ENCODE measurements at regions not wholly inside any gene's neighbourhood (a gene's known extent, or its start where the extent isn't known, plus 50 kb on each side); places are given as distances from the start of the nearest gene placed in this dataset.
A peak's percentile ranks its signal among the peaks of the same experiment; 100 is the strongest.
"Not testable (repeated sequence)": the region's sequence is repeated elsewhere in the genome, so short reads cannot be mapped to it uniquely, and the experiment has no call there.

- no peaks in the 10 kb centered on the region for H3K36me3 Mint-ChIP-seq
- DNase-seq, result no peak
- no peak overlapping the region for H3K27ac ChIP-seq (ENCODE audit: insufficient read depth, low read length, poor library complexity, severe bottlenecking)
- no peaks in the 10 kb centered on the region for H3K4me1 ChIP-seq (ENCODE audit: control insufficient read depth, insufficient read depth, low read length, poor library complexity, severe bottlenecking)
- no peaks in the 10 kb centered on the region for H3K27me3 ChIP-seq (ENCODE audit: control insufficient read depth, insufficient read depth, low read length)
- no peaks in the 10 kb centered on the region for H3K4me1 Mint-ChIP-seq
- no peaks in the 10 kb centered on the region for H3K36me3 ChIP-seq (ENCODE audit: control insufficient read depth, insufficient read depth, low read length)
- no peaks in the 10 kb centered on the region for H3K27me3 Mint-ChIP-seq
- no peak for ATAC-seq (ENCODE audit: low read depth in 2 of 2)
- H3K9me3 Mint-ChIP-seq, result peaks cover 0 to 18% (median 3%) of the 10 kb centered on the region in 7 donors
- H3K27ac Mint-ChIP-seq, result no peak overlapping the region
- H3K9me3 ChIP-seq (ENCODE audit: control insufficient read depth in 2 of 2, low read length in 2 of 2), result no peaks in the 10 kb centered on the region
- no peak overlapping the region for H3K4me3 ChIP-seq (ENCODE audit: low read depth, low read length)
- no peak overlapping the region for H3K4me3 Mint-ChIP-seq
These were observed 1560.2 kb downstream of the SI start for GRCh38 chr3:163518065-163518464.

GRCh38 chr3:163513149-163513657 is 1565.1 kb downstream of the SI start:
- Histone ChIP-seq H3K4me1 (ENCODE audit: control insufficient read depth, insufficient read depth, low read length, poor library complexity, severe bottlenecking) (no peaks in the 10 kb centered on the region), H3K36me3 (ENCODE audit: control insufficient read depth, insufficient read depth, low read length) (no peaks in the 10 kb centered on the region), H3K4me3 (ENCODE audit: low read depth, low read length) (no peak overlapping the region), H3K27ac (ENCODE audit: insufficient read depth, low read length, poor library complexity, severe bottlenecking) (no peak overlapping the region), H3K9me3 (ENCODE audit: control insufficient read depth in 2 of 2, low read length in 2 of 2) (no peaks in the 10 kb centered on the region), H3K27me3 (ENCODE audit: control insufficient read depth, insufficient read depth, low read length) (no peaks in the 10 kb centered on the region)
- DNase-seq (no peak), ATAC-seq (ENCODE audit: low read depth in 2 of 2) (no peak)
- Mint-ChIP-seq H3K27ac (no peak overlapping the region), H3K4me1 (no peaks in the 10 kb centered on the region), H3K9me3 (peaks cover 0 to 15% (median 2%) of the 10 kb centered on the region in 7 donors), H3K36me3 (no peaks in the 10 kb centered on the region), H3K4me3 (no peak overlapping the region), H3K27me3 (no peaks in the 10 kb centered on the region)

- Mint-ChIP-seq H3K4me1 (no peaks in the 10 kb centered on the region), H3K36me3 (no peaks in the 10 kb centered on the region), H3K9me3 (peaks cover 0 to 13% (median 5%) of the 10 kb centered on the region in 7 donors), H3K27ac (no peak overlapping the region), H3K4me3 (no peak overlapping the region), H3K27me3 (no peaks in the 10 kb centered on the region)
- Histone ChIP-seq H3K27me3 (ENCODE audit: control insufficient read depth, insufficient read depth, low read length) (no peaks in the 10 kb centered on the region), H3K36me3 (ENCODE audit: control insufficient read depth, insufficient read depth, low read length) (no peaks in the 10 kb centered on the region), H3K27ac (ENCODE audit: insufficient read depth, low read length, poor library complexity, severe bottlenecking) (no peak overlapping the region), H3K4me1 (ENCODE audit: control insufficient read depth, insufficient read depth, low read length, poor library complexity, severe bottlenecking) (no peaks in the 10 kb centered on the region), H3K4me3 (ENCODE audit: low read depth, low read length) (no peak overlapping the region), H3K9me3 (ENCODE audit: control insufficient read depth in 2 of 2, low read length in 2 of 2) (no peaks in the 10 kb centered on the region)
- no peak for ATAC-seq (ENCODE audit: low read depth in 2 of 2)
- DNase-seq, result no peak
These were observed 1570.1 kb downstream of the SI start for GRCh38 chr3:163508206-163508605.

GRCh38 chr3:163504974-163505373 is 1573.3 kb downstream of the SI start:
- Mint-ChIP-seq H3K27me3 (no peaks in the 10 kb centered on the region), H3K9me3 (peaks cover 0 to 11% (median 7%) of the 10 kb centered on the region in 7 donors), H3K36me3 (no peaks in the 10 kb centered on the region), H3K27ac (no peak overlapping the region), H3K4me3 (no peak overlapping the region), H3K4me1 (no peaks in the 10 kb centered on the region)
- no peaks in the 10 kb centered on the region for H3K9me3 ChIP-seq (ENCODE audit: control insufficient read depth in 2 of 2, low read length in 2 of 2)
- DNase-seq (no peak), ATAC-seq (ENCODE audit: low read depth in 2 of 2) (no peak)
- H3K4me3 ChIP-seq (ENCODE audit: low read depth, low read length), result no peak overlapping the region
- H3K36me3 ChIP-seq (ENCODE audit: control insufficient read depth, insufficient read depth, low read length), result no peaks in the 10 kb centered on the region
- no peaks in the 10 kb centered on the region for H3K27me3 ChIP-seq (ENCODE audit: control insufficient read depth, insufficient read depth, low read length)
- H3K4me1 ChIP-seq (ENCODE audit: control insufficient read depth, insufficient read depth, low read length, poor library complexity, severe bottlenecking), result no peaks in the 10 kb centered on the region
- no peak overlapping the region for H3K27ac ChIP-seq (ENCODE audit: insufficient read depth, low read length, poor library complexity, severe bottlenecking)

- H3K4me1 ChIP-seq (ENCODE audit: control insufficient read depth, insufficient read depth, low read length, poor library complexity, severe bottlenecking); H3K36me3 ChIP-seq (ENCODE audit: control insufficient read depth, insufficient read depth, low read length); H3K27ac ChIP-seq (ENCODE audit: insufficient read depth, low read length, poor library complexity, severe bottlenecking); H3K4me3 Mint-ChIP-seq; H3K27me3 Mint-ChIP-seq; ATAC-seq (ENCODE audit: low read depth in 2 of 2); H3K4me3 ChIP-seq (ENCODE audit: low read depth, low read length); H3K27ac Mint-ChIP-seq; H3K27me3 ChIP-seq (ENCODE audit: control insufficient read depth, insufficient read depth, low read length); DNase-seq; H3K4me1 Mint-ChIP-seq; H3K36me3 Mint-ChIP-seq; H3K9me3 ChIP-seq (ENCODE audit: control insufficient read depth in 2 of 2, low read length in 2 of 2): not testable (repeated sequence)
- H3K9me3 Mint-ChIP-seq, result peaks cover 0 to 13% (median 5%) of the 10 kb centered on the region in 7 donors
These were observed 1578.5 kb downstream of the SI start for GRCh38 chr3:163499736-163500219.

GRCh38 chr3:163498842-163499735 is 1579.2 kb downstream of the SI start:
- peaks cover 0 to 13% (median 5%) of the 10 kb centered on the region in 7 donors for H3K9me3 Mint-ChIP-seq
- DNase-seq; H3K27ac Mint-ChIP-seq; H3K27me3 Mint-ChIP-seq; ATAC-seq (ENCODE audit: low read depth in 2 of 2); H3K9me3 ChIP-seq (ENCODE audit: control insufficient read depth in 2 of 2, low read length in 2 of 2); H3K4me3 Mint-ChIP-seq; H3K4me3 ChIP-seq (ENCODE audit: low read depth, low read length); H3K4me1 ChIP-seq (ENCODE audit: control insufficient read depth, insufficient read depth, low read length, poor library complexity, severe bottlenecking); H3K4me1 Mint-ChIP-seq; H3K36me3 Mint-ChIP-seq; H3K27me3 ChIP-seq (ENCODE audit: control insufficient read depth, insufficient read depth, low read length); H3K36me3 ChIP-seq (ENCODE audit: control insufficient read depth, insufficient read depth, low read length); H3K27ac ChIP-seq (ENCODE audit: insufficient read depth, low read length, poor library complexity, severe bottlenecking): not testable (repeated sequence)

GRCh38 chr3:163491714-163492113 is 1586.6 kb downstream of the SI start:
- H3K4me1 ChIP-seq (ENCODE audit: control insufficient read depth, insufficient read depth, low read length, poor library complexity, severe bottlenecking), result no peaks in the 10 kb centered on the region
- no peaks in the 10 kb centered on the region for H3K36me3 ChIP-seq (ENCODE audit: control insufficient read depth, insufficient read depth, low read length)
- H3K9me3 ChIP-seq (ENCODE audit: control insufficient read depth in 2 of 2, low read length in 2 of 2), result peaks cover 0 to 4% of the 10 kb centered on the region in 2 experiments
- no peaks in the 10 kb centered on the region for H3K27me3 Mint-ChIP-seq
- no peaks in the 10 kb centered on the region for H3K27me3 ChIP-seq (ENCODE audit: control insufficient read depth, insufficient read depth, low read length)
- no peak for DNase-seq
- no peak overlapping the region for H3K4me3 Mint-ChIP-seq
- H3K36me3 Mint-ChIP-seq, result no peaks in the 10 kb centered on the region
- H3K9me3 Mint-ChIP-seq, result peaks cover 0 to 16% (median 4%) of the 10 kb centered on the region in 7 donors
- no peaks in the 10 kb centered on the region for H3K4me1 Mint-ChIP-seq
- H3K27ac ChIP-seq (ENCODE audit: insufficient read depth, low read length, poor library complexity, severe bottlenecking), result no peak overlapping the region
- H3K4me3 ChIP-seq (ENCODE audit: low read depth, low read length), result no peak overlapping the region
- no peak overlapping the region for H3K27ac Mint-ChIP-seq
- ATAC-seq (ENCODE audit: low read depth in 2 of 2), result no peak

GRCh38 chr3:163490119-163490518 is 1588.2 kb downstream of the SI start:
- H3K27me3 ChIP-seq (ENCODE audit: control insufficient read depth, insufficient read depth, low read length), result no peaks in the 10 kb centered on the region
- Mint-ChIP-seq H3K27ac (no peak overlapping the region), H3K4me3 (no peak overlapping the region), H3K36me3 (no peaks in the 10 kb centered on the region), H3K9me3 (peaks cover 0 to 16% (median 4%) of the 10 kb centered on the region in 7 donors), H3K27me3 (no peaks in the 10 kb centered on the region), H3K4me1 (no peaks in the 10 kb centered on the region)
- DNase-seq (peak in 1 of 3 donors; percentile 6), ATAC-seq (ENCODE audit: low read depth in 2 of 2) (no peak)
- H3K4me3 ChIP-seq (ENCODE audit: low read depth, low read length), result no peak overlapping the region
- H3K9me3 ChIP-seq (ENCODE audit: control insufficient read depth in 2 of 2, low read length in 2 of 2), result peaks cover 0 to 4% of the 10 kb centered on the region in 2 experiments
- no peak overlapping the region for H3K27ac ChIP-seq (ENCODE audit: insufficient read depth, low read length, poor library complexity, severe bottlenecking)
- no peaks in the 10 kb centered on the region for H3K4me1 ChIP-seq (ENCODE audit: control insufficient read depth, insufficient read depth, low read length, poor library complexity, severe bottlenecking)
- no peaks in the 10 kb centered on the region for H3K36me3 ChIP-seq (ENCODE audit: control insufficient read depth, insufficient read depth, low read length)

Measured in CD4-positive, CD25-positive, alpha-beta regulatory T cell (primary cell).